ENCODE measurements at regions not wholly inside any gene's neighbourhood (a gene's known extent, or its start where the extent isn't known, plus 50 kb on each side); places are given as distances from the start of the nearest gene placed in this dataset.

DNA sequence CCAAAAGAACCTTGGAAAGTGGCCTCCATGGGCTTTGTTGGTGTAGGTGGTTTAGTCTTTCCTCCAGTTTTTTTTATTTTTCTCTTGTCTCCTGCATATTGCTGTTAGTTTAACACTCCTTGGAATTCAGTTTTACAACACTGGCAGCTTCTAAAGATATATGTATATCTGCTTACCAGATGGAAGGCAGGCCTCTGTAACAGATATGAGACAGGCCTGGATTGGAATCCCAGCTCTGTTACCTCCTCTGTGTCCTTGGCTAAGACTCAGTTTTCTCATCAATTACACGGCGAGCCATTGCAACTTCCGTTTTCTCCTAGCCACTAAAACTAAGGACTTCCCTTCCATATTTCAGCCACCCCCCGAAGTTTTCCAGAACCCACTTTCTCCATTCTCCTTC is 133.4 kb upstream of the SMAD1 start:
- TF ChIP-seq POLR2A (IDR thresholded peaks at IDR 0.05; ENCODE audit: low read depth, low read length): no peak
- TF ChIP-seq CTCF (IDR thresholded peaks at IDR 0.05; ENCODE audit: extremely low read depth in 1 of 2, insufficient read depth in 1 of 2, low read depth in 1 of 2, low read length in 2 of 2): no peak
- no peak for TF ChIP-seq FOS (IDR thresholded peaks at IDR 0.05; ENCODE audit: borderline replicate concordance, insufficient read depth, low read length)
- TF ChIP-seq POLR2AphosphoS5 (IDR thresholded peaks at IDR 0.05; ENCODE audit: insufficient read depth, low read depth, low read length): no peak
- TF ChIP-seq EZH2 (IDR thresholded peaks at IDR 0.05; ENCODE audit: borderline replicate concordance, low read depth, low read length, severe bottlenecking): no peak
- TF ChIP-seq MYC (IDR thresholded peaks at IDR 0.05; ENCODE audit: low read depth, low read length): no peak
- no peak for TF ChIP-seq MAX (IDR thresholded peaks at IDR 0.05; ENCODE audit: insufficient read depth, insufficient read length)

Measured in endothelial cell of umbilical vein (primary cell).